Mesendoderm (in vitro differentiated cells): ENCODE measurements at regions not wholly inside any gene's neighbourhood (a gene's known extent, or its start where the extent isn't known, plus 50 kb on each side); places are given as distances from the start of the nearest gene placed in this dataset.

Experiments used
- DNase-seq: peaks from one replicate; pipeline ENCODE4 v3.0.0; 2013
- H2AK5ac ChIP-seq: 2 replicates; pipeline ENCODE4 v1.6.1; 2013; ENCODE audit warnings: low read length, inconsistent platforms
- H2BK120ac ChIP-seq: 2 replicates; pipeline ENCODE4 v1.6.1; 2013; ENCODE audit warnings: low read depth, mild to moderate bottlenecking, low read length, moderate library complexity, mixed read lengths
- H2BK15ac ChIP-seq: replicated peaks from 2 replicates; pipeline ENCODE4 v1.6.1; 2013; ENCODE audit warnings: low read depth, mild to moderate bottlenecking, moderate library complexity
- H2BK5ac ChIP-seq: 2 replicates; pipeline ENCODE4 v1.6.1; 2013; ENCODE audit warnings: low read length, inconsistent platforms
- H3K18ac ChIP-seq: 2 replicates; pipeline ENCODE4 v1.6.1; 2013; ENCODE audit warnings: mild to moderate bottlenecking, low read length, mixed read lengths
- H3K23ac ChIP-seq: one replicate; pipeline ENCODE4 v1.6.1; 2013; ENCODE audit warnings: low read length
- H3K27ac ChIP-seq: 2 replicates; pipeline ENCODE4 v1.5.1; 2013; ENCODE audit warnings: low read depth, mild to moderate bottlenecking, inconsistent platforms, low read length, moderate library complexity
- H3K27me3 ChIP-seq: 2 replicates; pipeline ENCODE4 v1.6.1; 2013; ENCODE audit warnings: low read length, control low read depth, mild to moderate bottlenecking, inconsistent platforms; ENCODE audit not compliant: insufficient read depth, poor library complexity
- H3K36me3 ChIP-seq: 2 replicates; pipeline ENCODE4 v1.6.1; 2013; ENCODE audit warnings: low read length, inconsistent platforms; ENCODE audit not compliant: control insufficient read depth, insufficient read depth
- H3K4ac ChIP-seq: one replicate; pipeline ENCODE4 v1.6.1; 2013; ENCODE audit warnings: low read depth, mild to moderate bottlenecking, low read length, moderate library complexity
- H3K4me1 ChIP-seq: 2 replicates; pipeline ENCODE4 v1.6.1; 2013; ENCODE audit warnings: low read depth, low read length, inconsistent platforms; ENCODE audit not compliant: control insufficient read depth
- H3K4me2 ChIP-seq: 2 replicates; pipeline ENCODE4 v1.6.1; 2013; ENCODE audit warnings: low read length
- H3K4me3 ChIP-seq: 2 replicates; pipeline ENCODE4 v1.5.1; 2013; ENCODE audit warnings: mild to moderate bottlenecking, low read length
- H3K56ac ChIP-seq: one replicate; pipeline ENCODE4 v1.6.1; 2013; ENCODE audit warnings: low read length
- H3K79me1 ChIP-seq: 2 replicates; pipeline ENCODE4 v1.6.1; 2013; ENCODE audit warnings: low read length, inconsistent platforms
- H3K79me2 ChIP-seq: 2 replicates; pipeline ENCODE4 v1.6.1; 2013; ENCODE audit warnings: mild to moderate bottlenecking, low read length; ENCODE audit not compliant: control insufficient read depth, insufficient read depth
- H3K9ac ChIP-seq: 2 replicates; pipeline ENCODE4 v1.6.1; 2013; ENCODE audit warnings: low read length, inconsistent platforms
- H4K5ac ChIP-seq: one replicate; pipeline ENCODE4 v1.6.1; 2013; ENCODE audit warnings: low read length
- H4K8ac ChIP-seq: one replicate; pipeline ENCODE4 v1.6.1; 2013; ENCODE audit warnings: low read depth, mild to moderate bottlenecking, control low read depth, low read length, moderate library complexity
- WGBS: extraction: QIAGEN DNeasy Blood & Tissue Kit; methylation state at CpG from one replicate; pipeline ENCODE4 v1.1.7; 2013; ENCODE audit warnings: low lambda C conversion rate, missing lambda C conversion rate; ENCODE audit not compliant: insufficient coverage; ENCODE audit errors: extremely low coverage; 5-methylcytosine and 5-hydroxymethylcytosine counted together

DNA sequence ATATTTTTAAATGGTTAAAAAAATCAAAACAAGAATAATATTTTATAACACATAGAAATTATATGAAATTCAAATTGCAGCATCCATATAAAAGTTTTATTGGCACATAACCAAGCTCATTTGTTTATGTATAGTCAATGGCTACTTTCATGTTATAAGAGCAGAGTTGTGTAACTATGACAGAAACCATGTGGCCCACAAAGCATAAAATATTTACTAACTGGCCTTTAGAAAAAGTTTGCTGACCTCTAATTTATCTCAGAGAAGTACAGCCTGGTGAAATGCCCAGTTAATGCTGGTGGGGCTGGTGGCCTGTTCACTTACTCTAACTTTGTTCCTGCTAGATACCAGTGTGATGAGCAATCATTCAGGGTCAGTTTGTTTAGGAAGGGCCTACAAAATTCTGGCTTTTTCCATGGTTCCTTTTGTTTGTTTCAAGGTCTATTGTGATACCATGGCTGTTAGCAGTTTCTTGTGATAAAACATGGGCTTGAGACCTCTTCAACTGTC is 104.6 kb downstream of the PPP1R2C start:
- no peaks in the 10 kb centered on the region for H3K79me2 ChIP-seq
- no peak overlapping the region for H2BK5ac ChIP-seq
- H2BK15ac ChIP-seq: no peak overlapping the region
- no peak overlapping the region for H4K5ac ChIP-seq
- H4K8ac ChIP-seq: no peak overlapping the region
- H3K36me3 ChIP-seq: no peaks in the 10 kb centered on the region
- H2BK120ac ChIP-seq: no peak overlapping the region
- no peak overlapping the region for H3K4ac ChIP-seq
- no peak overlapping the region for H3K23ac ChIP-seq
- no peak overlapping the region for H3K18ac ChIP-seq
- H3K79me1 ChIP-seq: no peaks in the 10 kb centered on the region
- H2AK5ac ChIP-seq: no peak overlapping the region
- H3K27me3 ChIP-seq: no peaks in the 10 kb centered on the region
- no peak overlapping the region for H3K27ac ChIP-seq
- no peak for DNase-seq
- no peak overlapping the region for H3K9ac ChIP-seq
- H3K4me2 ChIP-seq: no peak overlapping the region
- no peak overlapping the region for H3K4me3 ChIP-seq
- no peaks in the 10 kb centered on the region for H3K4me1 ChIP-seq
- H3K56ac ChIP-seq: no peak overlapping the region

DNA sequence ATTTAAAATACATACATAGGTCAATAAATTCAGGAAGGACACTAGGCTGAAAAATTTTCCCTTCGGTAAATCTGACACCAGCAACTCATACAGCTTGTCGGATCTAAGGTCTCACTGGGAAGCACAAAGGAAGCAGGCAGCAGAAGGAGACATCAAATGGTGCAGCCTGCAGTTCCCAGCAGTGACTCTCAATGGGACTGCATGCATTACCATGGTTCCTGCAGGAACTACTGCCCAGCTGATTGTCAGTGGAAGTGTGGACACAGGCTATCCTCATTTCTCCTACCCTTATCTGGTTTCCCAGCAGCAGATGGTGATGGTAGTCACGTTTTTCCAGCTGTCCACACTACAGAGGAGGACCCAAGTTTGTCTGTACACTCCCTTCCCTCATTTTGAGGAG is 113.3 kb downstream of the PPP1R2C start:
- Histone ChIP-seq H2AK5ac (no peak overlapping the region), H2BK15ac (no peak overlapping the region), H3K4ac (no peak overlapping the region), H3K4me2 (no peak overlapping the region), H3K4me3 (no peak overlapping the region), H2BK5ac (no peak overlapping the region), H3K27me3 (no peaks in the 10 kb centered on the region), H3K79me1 (no peaks in the 10 kb centered on the region), H3K79me2 (no peaks in the 10 kb centered on the region), H3K27ac (no peak overlapping the region), H3K36me3 (no peaks in the 10 kb centered on the region), H4K5ac (no peak overlapping the region), H3K23ac (no peak overlapping the region), H3K4me1 (no peaks in the 10 kb centered on the region), H4K8ac (no peak overlapping the region), H3K9ac (no peak overlapping the region), H3K56ac (no peak overlapping the region), H2BK120ac (no peak overlapping the region), H3K18ac (no peak overlapping the region)
- no peak for DNase-seq
- no CpG with 5 or more reads among the region's 3 CpGs for WGBS

DNA sequence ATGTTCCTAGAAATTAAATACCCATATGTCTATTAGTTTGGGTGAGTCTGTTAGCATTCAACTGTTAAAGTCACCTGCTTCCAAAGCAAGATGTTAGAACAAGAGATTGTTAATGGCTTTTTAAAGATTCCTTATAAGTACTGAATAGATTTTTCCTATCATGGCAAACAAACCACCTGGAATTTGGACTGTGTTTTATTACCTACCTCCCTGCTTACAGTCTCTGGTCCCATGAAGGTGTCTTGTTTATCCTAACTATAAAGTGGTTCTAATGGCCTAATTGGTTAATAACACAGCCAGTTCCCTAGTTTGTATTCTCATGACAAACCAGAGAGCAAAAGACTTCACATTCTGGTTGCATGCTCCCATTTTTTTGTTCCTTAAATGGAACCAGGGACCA is 149.5 kb downstream of the PPP1R2C start:
- no peak overlapping the region for H3K4me3 ChIP-seq
- no peaks in the 10 kb centered on the region for H3K79me1 ChIP-seq
- no peaks in the 10 kb centered on the region for H3K79me2 ChIP-seq
- DNase-seq: no peak
- H2BK15ac ChIP-seq: no peak overlapping the region
- no peak overlapping the region for H4K5ac ChIP-seq
- no peak overlapping the region for H3K23ac ChIP-seq
- H3K4ac ChIP-seq: no peak overlapping the region
- no peak overlapping the region for H3K56ac ChIP-seq
- H3K27ac ChIP-seq: no peak overlapping the region
- no peak overlapping the region for H3K18ac ChIP-seq
- H3K4me2 ChIP-seq: no peak overlapping the region
- no peaks in the 10 kb centered on the region for H3K27me3 ChIP-seq
- no peak overlapping the region for H2BK5ac ChIP-seq
- H3K9ac ChIP-seq: no peak overlapping the region
- H3K4me1 ChIP-seq: no peaks in the 10 kb centered on the region
- no peak overlapping the region for H2AK5ac ChIP-seq
- H2BK120ac ChIP-seq: no peak overlapping the region
- no peak overlapping the region for H4K8ac ChIP-seq
- H3K36me3 ChIP-seq: no peaks in the 10 kb centered on the region

DNA sequence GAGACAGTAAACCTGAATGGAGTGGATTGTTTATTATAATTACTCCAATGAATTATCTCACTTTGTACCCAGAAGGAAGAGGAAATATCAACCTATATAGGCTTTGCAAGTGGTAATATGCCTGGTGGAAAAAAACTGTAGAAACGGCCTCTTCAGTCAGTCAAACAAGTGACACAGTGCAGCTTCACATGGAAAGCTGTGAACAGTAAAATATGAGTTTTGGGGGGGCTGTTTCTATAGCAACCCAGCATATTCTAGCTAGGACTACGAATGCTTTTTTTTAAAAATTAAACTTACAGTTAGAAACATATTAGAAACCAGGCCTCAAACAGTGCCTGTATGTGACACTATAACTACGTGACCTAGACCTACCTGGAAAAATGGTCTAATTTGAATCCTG is 150.1 kb downstream of the PPP1R2C start:
- no peak overlapping the region for H3K27ac ChIP-seq
- no peak overlapping the region for H3K4ac ChIP-seq
- no peaks in the 10 kb centered on the region for H3K79me1 ChIP-seq
- H4K5ac ChIP-seq: no peak overlapping the region
- no peak overlapping the region for H3K4me3 ChIP-seq
- no peak overlapping the region for H3K23ac ChIP-seq
- H2AK5ac ChIP-seq: no peak overlapping the region
- no peaks in the 10 kb centered on the region for H3K36me3 ChIP-seq
- H3K27me3 ChIP-seq: no peaks in the 10 kb centered on the region
- no peak overlapping the region for H2BK120ac ChIP-seq
- no peak overlapping the region for H3K56ac ChIP-seq
- H2BK15ac ChIP-seq: no peak overlapping the region
- no peaks in the 10 kb centered on the region for H3K4me1 ChIP-seq
- no peak for DNase-seq
- WGBS: no CpG with 5 or more reads among the region's 3 CpGs
- H3K4me2 ChIP-seq: no peak overlapping the region
- no peak overlapping the region for H3K9ac ChIP-seq
- no peak overlapping the region for H2BK5ac ChIP-seq
- H4K8ac ChIP-seq: no peak overlapping the region
- no peaks in the 10 kb centered on the region for H3K79me2 ChIP-seq
- H3K18ac ChIP-seq: no peak overlapping the region

DNA sequence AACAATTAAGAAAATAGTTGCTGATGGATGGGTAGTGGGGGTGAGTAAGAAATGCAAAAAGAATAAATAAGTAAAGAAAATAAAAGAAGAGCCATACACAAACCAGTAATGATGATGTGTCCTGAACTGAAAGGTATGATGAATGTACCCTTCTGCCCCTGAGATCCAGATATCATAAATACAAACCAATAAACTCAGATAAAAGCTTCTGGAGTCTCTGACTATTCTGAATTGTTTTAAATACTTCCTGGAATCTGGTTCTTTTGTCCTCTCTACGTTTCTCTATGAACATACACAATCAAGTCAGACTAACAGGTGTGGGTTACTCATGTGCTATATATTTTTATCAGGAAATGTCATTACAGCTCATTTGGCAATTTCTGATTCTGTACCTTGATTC is 153.4 kb downstream of the PPP1R2C start:
- no peak overlapping the region for H3K18ac ChIP-seq
- H3K4me1 ChIP-seq: no peaks in the 10 kb centered on the region
- H2BK15ac ChIP-seq: no peak overlapping the region
- no peak overlapping the region for H3K27ac ChIP-seq
- H2BK5ac ChIP-seq: no peak overlapping the region
- WGBS: no CpG with 5 or more reads among the region's 1 CpG
- no peaks in the 10 kb centered on the region for H3K79me2 ChIP-seq
- no peaks in the 10 kb centered on the region for H3K36me3 ChIP-seq
- no peaks in the 10 kb centered on the region for H3K27me3 ChIP-seq
- no peak overlapping the region for H3K9ac ChIP-seq
- no peak for DNase-seq
- no peak overlapping the region for H2BK120ac ChIP-seq
- H4K5ac ChIP-seq: no peak overlapping the region
- H3K4me3 ChIP-seq: no peak overlapping the region
- no peak overlapping the region for H3K56ac ChIP-seq
- no peak overlapping the region for H4K8ac ChIP-seq
- no peak overlapping the region for H2AK5ac ChIP-seq
- no peak overlapping the region for H3K4ac ChIP-seq
- no peak overlapping the region for H3K4me2 ChIP-seq
- no peak overlapping the region for H3K23ac ChIP-seq
- H3K79me1 ChIP-seq: no peaks in the 10 kb centered on the region

DNA sequence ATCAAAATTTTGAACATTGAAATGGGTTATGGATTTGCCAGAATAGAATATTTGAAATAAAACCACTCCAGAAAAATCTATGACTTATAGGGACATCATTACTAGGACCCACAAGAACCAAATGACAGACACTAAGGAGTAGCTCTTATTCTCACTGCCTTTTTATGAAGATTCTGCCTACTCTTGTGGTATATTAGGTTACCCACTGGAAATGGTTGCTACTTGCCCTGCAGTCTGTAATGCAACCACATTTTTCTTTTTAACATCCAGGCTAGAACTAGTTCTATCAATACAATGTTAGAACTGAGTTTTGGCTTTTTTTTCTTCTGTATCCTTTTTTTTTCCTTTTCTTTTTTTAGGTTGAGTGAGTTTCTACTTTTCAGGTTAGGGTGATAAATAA is 158.9 kb downstream of the PPP1R2C start:
- Histone ChIP-seq H3K4me2 (no peak overlapping the region), H3K18ac (no peak overlapping the region), H2AK5ac (no peak overlapping the region), H4K8ac (no peak overlapping the region), H3K36me3 (no peaks in the 10 kb centered on the region), H4K5ac (no peak overlapping the region), H2BK5ac (no peak overlapping the region), H3K9ac (no peak overlapping the region), H3K27ac (no peak overlapping the region), H3K23ac (no peak overlapping the region), H3K4ac (no peak overlapping the region), H2BK120ac (no peak overlapping the region), H3K4me1 (no peaks in the 10 kb centered on the region), H3K56ac (no peak overlapping the region), H2BK15ac (no peak overlapping the region), H3K4me3 (no peak overlapping the region), H3K79me2 (no peaks in the 10 kb centered on the region), H3K27me3 (no peaks in the 10 kb centered on the region), H3K79me1 (no peaks in the 10 kb centered on the region)
- no peak for DNase-seq
